GM19193 (cell line): ENCODE measurements at regions not wholly inside any gene's neighbourhood (a gene's known extent, or its start where the extent isn't known, plus 50 kb on each side); places are given as distances from the start of the nearest gene placed in this dataset.
A peak's percentile ranks its signal among the peaks of the same experiment; 100 is the strongest.

Experiments
- POLR2A ChIP-seq: IDR thresholded peaks from 4 replicates; pipeline ENCODE4 v1.6.1; 2011; ENCODE audit not compliant: insufficient read depth, insufficient read length; ENCODE audit errors: extremely low read depth

DNA sequence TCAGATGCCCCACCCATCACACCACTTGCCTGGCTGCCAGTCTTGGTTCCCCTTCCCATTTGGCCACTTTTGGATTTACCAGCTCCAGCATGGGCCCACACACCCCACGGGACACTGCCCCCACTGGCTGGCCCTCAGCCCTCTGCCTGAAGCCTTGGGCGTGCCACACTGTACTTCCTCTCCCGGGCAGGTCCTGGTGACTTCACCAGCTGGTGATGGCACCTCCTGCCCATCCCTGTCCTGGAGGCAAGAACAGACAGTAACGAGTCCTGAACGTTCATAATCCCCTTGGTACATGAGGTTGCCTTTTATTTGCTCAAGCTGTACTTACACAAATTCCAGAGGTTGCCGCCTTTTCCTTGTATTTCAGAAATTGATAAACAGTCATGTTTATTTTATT, 81.1 kb downstream of the TMEM17 start:
- TF ChIP-seq POLR2A: no peak

DNA sequence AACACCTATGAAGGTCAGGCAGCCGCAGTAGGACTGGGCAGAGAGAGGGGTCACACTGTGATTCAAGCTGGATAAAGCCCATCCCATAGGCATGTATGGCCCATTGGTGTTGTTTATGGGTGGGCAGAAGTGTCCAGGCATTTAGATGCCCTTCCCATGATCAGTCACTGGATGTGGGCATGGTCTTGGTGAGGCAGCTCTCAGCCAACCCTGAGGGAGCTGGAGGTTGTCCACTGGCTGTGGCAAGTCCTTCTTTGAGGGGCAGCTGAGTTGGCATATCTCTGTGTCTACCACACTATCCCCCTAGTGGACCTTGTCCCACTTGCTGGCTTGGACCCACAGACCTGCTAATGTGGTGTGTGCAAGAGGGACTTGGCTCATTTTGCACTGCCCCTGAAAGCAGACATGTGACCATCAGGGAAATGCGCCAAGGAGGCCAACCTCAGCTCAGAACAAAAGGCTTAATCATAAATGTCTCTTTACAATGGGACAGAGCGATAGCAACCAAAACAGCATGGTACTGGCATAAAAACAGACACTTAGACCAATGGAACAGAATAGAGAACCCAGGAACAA, 82.0 kb downstream of the TMEM17 start:
- TF ChIP-seq POLR2A: no peak

DNA sequence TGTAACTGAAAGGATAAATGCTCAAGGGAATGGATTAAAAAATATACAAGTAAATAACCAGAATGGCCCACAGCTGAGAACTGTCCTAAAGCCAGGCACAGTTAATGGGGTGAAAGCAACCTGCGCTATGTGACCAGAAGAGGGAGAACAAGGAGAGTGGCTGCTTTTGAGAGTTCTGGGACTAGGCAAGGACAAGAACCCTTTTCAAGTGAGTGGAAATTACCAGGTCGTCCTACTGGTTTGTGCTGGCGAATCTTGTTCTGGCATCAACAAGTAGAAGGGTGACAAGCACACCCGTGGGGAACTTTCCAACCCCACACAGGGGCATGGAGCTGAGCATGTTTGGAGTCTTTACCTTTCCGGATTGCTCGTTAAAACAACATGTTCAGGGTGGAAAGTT, 82.8 kb downstream of the TMEM17 start:
- TF ChIP-seq POLR2A: no peak

DNA sequence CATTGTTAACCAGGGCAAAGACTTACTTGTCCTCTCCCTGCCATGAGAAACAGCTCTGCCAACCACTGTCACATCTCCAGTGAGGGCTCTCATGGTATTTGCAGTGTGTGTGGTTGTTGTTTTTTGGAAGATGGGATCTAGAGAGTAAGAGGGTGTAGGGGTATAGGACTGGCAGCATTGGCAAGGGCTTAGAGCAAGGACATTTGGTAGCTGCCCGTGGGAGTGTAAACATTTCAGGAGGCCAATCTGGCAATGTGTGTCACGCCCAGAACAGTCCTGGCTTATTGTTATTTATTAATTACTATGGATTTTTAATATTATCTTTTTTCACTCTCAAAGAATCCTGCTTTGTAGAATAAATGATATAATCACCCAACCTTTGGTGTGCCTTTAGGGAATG, 90.5 kb downstream of the TMEM17 start:
- no peak for TF ChIP-seq POLR2A

DNA sequence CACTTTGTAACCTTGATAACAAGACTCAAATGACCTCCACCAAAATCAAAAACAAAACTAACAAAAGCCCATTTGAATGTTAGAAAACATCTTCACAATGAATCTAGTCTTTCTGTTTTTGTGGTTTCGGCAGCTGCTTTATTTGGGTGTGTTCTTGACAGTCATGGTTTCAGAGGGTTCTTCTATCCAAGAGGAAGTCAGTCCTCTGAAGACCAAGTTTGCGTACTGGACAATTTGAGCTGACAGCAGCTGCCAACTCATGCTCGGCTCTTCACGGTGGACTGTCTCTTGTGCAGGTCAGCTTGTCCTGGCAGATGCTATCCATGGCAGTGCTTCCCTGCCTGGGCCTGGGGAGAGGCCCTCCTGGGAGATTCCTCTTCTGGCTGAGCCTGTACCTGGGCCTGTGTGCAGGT, 91.0 kb downstream of the TMEM17 start:
- TF ChIP-seq POLR2A: no peak

DNA sequence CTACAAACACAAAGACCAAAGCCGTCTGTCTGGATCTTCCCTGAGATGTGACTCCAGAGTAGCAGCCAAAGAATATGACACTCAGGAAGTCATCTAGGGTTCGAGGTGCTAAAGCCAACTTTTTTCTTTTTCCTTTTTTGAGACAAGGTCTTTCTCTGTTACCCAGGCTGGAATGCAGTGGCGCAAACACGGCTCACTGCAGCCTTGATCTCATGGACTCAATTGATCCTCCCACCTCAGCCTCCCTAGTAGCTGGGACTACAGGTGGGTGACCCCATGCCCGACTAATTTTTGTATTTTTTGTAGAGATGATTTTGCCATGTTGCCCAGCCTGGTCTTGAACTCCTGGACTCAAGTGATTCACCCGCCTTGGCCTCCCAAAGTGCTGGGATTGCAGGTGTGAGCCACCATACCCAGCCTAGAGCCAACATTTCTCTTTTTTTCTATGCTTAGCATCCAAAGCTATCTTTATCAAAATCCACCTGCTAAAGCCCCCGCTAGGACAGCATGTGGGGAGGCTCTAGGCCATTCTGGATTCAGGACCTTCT, 92.8 kb downstream of the TMEM17 start:
- TF ChIP-seq POLR2A: no peak

DNA sequence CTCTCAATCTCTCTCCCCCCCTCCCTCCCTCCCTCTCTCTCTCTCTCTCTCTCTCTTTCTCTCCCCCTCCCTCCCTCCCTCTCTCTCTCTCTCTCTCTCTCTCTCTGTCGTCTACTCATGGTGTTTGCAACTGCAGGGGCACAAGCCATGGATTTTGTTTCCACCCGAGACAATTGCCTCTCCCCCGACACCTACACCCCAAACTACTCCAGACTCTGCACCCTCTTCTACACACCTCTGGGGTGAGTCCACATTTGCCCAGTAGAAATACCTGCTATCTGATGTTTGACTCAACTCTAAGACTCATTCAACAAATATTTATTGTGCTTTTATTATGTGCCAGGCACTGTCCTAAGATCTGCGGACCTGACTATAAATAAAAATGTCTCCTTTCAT, 93.7 kb downstream of the TMEM17 start:
- TF ChIP-seq POLR2A: no peak

DNA sequence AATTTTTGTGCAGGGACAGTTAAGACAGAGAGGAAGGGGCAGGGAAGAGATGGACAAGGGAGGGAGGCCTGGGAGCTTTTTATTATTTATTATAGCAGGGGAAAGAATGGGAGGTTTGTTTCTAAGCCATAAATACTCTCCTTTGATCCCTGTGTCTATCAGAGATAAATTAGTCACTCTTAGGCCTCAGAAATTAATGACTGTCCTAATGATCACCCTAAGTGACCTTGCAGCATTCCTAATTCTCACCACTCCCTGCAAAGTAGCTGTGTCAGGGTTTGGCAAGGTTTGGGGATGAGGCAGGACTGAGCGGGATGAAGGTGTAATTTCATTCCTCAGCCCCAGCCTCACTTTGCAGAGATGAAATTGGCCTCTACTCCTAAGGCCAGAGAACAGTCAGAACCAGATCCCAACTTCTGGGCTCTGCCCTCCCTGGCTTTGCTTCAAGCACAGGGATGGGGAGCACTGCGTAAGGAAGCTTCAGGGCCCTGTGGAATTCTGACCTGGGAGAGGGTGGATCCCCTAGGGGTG, 95.0 kb downstream of the TMEM17 start:
- no peak for TF ChIP-seq POLR2A

DNA sequence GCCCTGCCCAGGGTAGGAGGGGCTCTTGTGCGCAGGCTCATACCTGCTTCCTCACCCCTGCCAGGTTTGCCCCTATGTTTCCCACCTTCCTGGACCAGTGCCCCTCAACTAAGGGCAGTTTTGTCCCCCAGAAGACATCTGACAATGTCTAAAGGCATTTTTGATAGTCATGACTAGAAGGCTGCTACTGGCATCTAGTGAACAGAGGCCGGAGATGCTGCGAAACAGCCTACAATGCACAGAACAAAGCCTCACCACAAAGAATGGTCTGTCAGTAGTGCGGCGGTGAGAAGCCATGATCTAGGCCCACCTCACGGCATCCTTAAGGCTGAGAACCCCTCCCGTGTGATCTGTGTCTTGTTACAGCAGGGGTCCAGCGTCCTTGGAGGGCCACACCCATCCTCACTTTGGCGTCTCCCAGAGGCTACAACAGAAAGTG, 96.0 kb downstream of the TMEM17 start:
- TF ChIP-seq POLR2A: no peak

DNA sequence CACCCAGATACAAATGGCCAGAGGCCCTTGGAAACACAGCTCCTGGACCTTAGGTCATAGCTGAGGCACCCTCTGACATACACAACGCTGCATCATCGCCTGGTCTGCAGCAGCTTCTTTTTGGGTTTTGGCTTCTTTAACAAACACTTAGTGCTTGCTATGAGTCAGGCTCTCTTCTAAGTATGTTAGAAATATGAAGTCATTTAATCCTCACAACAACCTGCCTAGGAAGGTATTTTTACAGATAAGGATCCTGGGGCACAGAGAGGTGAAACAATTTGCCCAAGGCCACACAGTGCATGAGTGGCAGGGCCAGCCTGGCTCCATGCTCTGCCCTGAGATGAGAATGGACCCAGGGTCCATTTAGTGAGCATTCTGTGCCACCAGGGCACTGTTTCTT, 96.6 kb downstream of the TMEM17 start:
- no peak for TF ChIP-seq POLR2A

DNA sequence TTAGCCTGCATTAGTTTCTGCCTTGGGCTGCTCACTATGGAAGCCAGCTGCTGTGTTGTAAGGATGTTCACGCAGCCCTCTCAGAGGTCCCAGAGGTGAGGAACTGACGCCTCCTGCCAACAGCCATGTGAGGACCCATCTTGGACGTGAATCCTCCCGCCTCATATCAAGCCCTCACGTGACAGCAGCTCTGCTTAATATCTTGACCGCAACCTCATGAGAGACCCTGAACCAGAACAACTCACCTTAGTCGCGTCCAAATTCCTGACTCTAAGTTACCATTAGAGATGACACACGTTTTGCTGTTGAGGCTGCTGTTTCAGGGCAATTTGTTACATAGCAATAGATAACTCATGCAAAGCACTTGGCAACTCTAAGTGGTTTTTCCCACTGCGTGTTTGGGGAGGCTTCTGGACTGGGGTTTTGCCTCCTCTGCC, 97.7 kb downstream of the TMEM17 start:
- no peak for TF ChIP-seq POLR2A

DNA sequence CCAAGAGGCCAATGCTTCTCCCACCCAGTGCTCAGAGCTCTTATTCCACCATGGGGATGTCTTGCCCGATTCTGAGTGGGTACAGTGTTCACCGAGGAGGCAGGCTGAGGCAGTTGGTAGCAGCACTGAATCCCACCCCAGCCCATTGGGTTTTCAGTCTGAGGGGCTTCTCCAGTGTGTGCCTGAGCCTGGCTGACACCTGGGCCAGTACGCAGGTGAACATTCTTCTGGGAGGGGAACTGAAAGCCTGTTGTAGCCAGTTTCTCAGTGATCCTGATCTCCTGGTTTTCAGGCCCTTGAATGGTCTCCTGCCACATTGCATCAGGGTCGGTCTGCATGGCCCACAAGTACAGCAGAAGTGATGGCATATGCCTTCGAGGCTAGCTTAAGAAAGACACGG, 98.2 kb downstream of the TMEM17 start:
- no peak for TF ChIP-seq POLR2A

DNA sequence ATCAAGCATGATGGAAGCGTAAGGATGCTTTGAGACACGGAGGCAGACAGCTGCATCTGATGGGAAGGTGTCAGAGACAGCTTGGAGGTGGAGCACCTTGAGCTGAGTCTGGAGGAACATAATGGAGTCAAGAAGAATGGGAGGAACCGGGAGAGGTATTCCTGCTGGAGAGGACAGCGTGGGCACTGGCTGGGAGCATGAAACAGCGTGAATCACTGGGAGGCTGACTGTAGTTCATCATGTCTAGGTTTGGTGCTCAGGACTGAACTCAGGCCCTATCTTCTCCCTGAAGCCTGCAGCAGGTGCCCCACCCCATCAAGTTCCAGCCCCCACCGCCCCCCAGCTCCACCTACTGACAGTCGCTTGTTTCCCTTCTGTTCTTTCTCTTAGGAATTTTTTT, 98.6 kb downstream of the TMEM17 start:
- no peak for TF ChIP-seq POLR2A

DNA sequence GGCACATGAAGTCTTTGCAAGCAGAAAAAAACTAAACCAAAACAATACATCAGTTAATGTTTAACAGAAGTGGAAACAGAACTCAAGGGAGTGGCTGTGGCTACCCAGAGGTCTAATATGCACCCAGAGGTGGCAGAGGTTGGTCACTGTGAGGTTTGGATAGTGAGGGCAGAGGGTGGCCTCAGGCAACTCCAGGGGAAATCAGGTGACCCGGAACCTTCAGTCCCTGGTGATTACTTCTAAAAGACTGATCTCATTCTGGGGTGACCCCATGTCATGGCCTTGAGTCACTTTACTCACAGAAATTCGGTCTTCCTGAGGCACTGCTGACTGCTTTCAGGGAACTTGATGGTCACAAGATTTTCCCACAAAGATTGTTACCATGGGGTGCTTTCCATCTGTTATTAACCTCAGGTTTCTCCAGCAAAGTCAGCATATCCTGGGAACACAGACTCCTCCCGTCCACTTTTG, 99.4 kb downstream of the TMEM17 start:
- TF ChIP-seq POLR2A: peak; percentile 29

DNA sequence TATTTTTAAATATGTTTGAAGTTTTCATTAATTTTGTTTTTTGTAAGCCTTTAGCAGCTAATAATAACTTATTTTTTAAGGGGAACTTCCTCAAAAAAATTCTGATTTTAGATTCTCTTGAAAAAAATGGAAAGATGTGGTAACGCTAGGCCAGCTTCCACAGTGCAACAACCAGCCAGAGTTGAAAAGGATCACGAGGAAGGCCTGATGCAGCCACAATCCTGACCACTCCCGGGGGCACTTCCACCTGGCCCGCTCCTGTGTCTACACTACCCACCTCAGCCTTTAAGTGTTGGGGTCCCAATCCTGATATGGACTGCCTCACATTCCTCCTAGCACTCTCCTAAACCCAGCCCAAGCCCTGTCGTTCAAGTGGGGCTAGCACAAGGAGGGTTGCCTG, 101.1 kb downstream of the TMEM17 start:
- no peak for TF ChIP-seq POLR2A

DNA sequence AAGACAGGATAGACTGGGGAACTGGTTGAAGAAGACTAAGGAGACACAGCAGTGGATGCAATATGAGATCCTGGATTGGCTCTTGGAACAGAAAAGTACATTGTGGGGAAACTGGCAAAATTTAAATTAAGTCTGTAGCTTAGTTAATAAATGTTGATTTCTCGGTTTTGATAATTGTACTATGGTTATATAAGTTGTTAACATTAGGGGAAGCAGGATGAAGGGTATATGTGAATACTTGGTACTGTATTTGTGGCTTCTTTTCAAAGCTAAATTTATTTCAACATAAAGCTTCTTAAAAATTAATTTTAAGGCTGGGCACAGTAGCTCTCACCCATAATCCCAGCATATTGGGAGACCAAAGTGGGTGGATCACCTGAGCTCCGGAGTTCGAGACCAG, 103.8 kb downstream of the TMEM17 start:
- TF ChIP-seq POLR2A: no peak

DNA sequence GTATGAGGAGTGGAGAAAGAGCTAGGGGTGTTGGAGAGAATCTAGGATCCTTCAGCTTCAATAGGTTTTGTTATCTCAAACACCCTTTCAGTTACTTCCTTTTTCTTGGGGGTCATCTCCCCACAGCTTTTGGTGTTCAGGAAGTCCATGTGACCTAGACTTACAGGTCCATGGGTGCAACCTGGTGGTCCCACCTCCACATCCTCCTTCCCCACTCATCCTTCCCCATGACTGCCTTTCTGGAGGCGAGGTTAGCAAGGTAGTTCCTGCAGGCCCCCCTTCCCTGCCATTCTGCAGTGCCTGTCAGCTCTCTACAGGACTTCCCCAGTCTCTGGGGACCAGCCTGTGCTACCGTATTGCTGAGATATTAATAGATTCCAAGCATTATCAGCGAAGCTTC, 107.6 kb downstream of the TMEM17 start:
- no peak for TF ChIP-seq POLR2A

DNA sequence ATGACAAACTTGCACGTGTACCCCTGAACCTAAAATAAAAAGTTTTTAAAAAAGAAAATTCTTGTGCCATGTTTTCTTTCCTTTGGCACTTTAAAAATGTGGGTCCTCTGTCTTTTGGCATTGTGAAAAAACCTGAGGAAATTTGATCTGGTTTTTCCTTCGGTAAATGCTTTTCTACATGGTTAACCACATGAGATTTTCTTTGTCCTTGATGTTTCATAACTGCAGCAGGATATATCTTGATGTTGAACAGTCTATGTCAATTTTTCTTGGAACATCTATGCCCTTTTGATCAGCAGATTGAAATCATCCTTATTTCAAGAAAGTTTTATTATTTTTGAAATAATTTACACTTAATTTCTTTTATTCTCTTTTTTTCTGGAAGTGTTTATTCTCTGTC, 109.1 kb downstream of the TMEM17 start:
- TF ChIP-seq POLR2A: no peak

DNA sequence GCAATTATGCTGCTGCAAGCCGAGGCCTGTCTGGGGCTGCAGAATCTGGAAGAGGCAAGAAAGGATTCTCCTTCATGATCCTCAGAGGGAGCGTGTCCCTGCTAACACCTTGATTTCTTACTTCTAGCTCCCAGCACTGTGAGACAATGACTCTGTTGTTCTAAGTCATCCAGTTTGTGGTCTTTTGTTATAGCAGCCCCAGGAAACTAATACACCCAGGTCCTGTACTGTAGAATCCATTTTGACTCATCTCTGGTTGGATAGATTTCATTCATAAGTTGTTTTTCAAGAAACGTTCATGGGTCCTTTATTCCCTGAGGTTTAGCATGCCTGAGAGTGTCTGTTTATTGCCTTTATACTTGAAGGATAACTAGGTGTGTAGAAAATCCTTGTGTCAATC, 112.7 kb downstream of the TMEM17 start:
- TF ChIP-seq POLR2A: no peak
